ENCODE measurements at regions not wholly inside any gene's neighbourhood (a gene's known extent, or its start where the extent isn't known, plus 50 kb on each side); places are given as distances from the start of the nearest gene placed in this dataset.

DNA sequence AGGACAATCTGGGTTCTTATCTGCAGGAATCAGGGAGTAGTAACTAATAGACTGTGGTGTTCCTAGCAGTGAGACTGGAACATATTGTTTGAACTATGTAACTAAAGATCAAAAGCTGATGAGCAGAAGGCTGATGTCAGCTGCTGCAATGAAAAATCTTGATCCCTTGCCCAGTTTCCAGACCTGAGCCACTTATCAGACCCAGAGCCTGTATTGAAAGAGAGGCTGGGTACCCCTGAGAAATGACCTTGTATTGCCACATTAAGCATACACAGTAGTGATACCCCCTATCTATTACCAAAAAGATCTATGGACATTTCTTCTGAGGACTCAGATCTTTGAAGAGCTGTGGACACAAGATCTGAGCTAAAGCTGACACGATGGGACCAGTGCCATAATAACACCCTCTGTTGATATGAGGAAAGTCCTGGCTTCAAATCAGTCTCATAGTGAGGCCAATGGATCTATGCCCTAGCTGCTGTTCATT lies 178.0 kb upstream of the GALNT2 start:
- TF ChIP-seq, protein P1, sequence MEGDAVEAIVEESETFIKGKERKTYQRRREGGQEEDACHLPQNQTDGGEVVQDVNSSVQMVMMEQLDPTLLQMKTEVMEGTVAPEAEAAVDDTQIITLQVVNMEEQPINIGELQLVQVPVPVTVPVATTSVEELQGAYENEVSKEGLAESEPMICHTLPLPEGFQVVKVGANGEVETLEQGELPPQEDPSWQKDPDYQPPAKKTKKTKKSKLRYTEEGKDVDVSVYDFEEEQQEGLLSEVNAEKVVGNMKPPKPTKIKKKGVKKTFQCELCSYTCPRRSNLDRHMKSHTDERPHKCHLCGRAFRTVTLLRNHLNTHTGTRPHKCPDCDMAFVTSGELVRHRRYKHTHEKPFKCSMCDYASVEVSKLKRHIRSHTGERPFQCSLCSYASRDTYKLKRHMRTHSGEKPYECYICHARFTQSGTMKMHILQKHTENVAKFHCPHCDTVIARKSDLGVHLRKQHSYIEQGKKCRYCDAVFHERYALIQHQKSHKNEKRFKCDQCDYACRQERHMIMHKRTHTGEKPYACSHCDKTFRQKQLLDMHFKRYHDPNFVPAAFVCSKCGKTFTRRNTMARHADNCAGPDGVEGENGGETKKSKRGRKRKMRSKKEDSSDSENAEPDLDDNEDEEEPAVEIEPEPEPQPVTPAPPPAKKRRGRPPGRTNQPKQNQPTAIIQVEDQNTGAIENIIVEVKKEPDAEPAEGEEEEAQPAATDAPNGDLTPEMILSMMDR (conservative IDR thresholded peaks at IDR 0.05 in 1 of 2, IDR thresholded peaks at IDR 0.05 in 1 of 2; ENCODE audit: extremely low read depth in 1 of 2, insufficient read depth in 1 of 2, low read depth in 1 of 2, low read length in 2 of 2), result no peak
- TF ChIP-seq EZH2 (IDR thresholded peaks at IDR 0.05; ENCODE audit: borderline replicate concordance, low read length), result no peak
